AG04449 (cell line): ENCODE measurements at regions not wholly inside any gene's neighbourhood (a gene's known extent, or its start where the extent isn't known, plus 50 kb on each side); places are given as distances from the start of the nearest gene placed in this dataset.

Experiments used
- CTCF ChIA-PET: fragments of 350-600 bp; formaldehyde crosslinking; extraction: SDS; loops from one replicate; lab custom pipeline; 2021; ENCODE audit warnings: antibody characterized with exemption; lab: Yijun Ruan, JAX
- POLR2A ChIA-PET: fragments of 400-600, 350-600 bp; formaldehyde crosslinking; extraction: SDS; loops from one replicate; lab custom pipeline; 2020; ENCODE audit warnings: antibody characterized with exemption, inconsistent platforms; lab: Yijun Ruan, JAX
- DNase-seq: peaks from one replicate; pipeline ENCODE4 v3.0.0-alpha.2; 2010; ENCODE audit warnings: low read depth, low spot score
- H3K4me3 ChIP-seq: 2 replicates; pipeline ENCODE4 v1.5.1; 2011; ENCODE audit warnings: low read depth, mild to moderate bottlenecking, control low read depth, low read length
- TF ChIP-seq, protein P1 (sequence below): IDR thresholded peaks from one replicate; pipeline ENCODE4 v1.5.1; 2011; ENCODE audit warnings: mild to moderate bottlenecking, moderate library complexity, low read length, control low read depth, inconsistent platforms; ENCODE audit not compliant: insufficient read depth; ENCODE audit errors: missing control alignments

DNA sequence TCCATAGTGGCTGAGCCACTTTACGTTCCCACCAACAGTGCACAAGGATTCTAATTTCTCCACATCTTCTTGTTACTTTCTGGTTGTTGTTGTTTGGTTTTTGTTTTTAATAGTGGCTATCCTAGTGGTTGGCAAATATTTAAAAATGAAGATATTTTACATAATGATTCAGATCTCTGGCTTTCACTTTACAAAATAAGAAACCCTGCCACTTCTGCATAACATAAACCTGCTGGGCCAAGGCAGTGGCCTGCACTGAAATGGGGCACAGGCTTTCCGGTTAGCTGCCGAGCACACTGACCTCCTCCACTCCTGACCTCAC, 320.4 kb downstream of the RPS6KC1 start:
- no peak overlapping the region for H3K4me3 ChIP-seq
- no peak for DNase-seq
- CTCF ChIA-PET: no interaction called here
- TF ChIP-seq, protein P1, sequence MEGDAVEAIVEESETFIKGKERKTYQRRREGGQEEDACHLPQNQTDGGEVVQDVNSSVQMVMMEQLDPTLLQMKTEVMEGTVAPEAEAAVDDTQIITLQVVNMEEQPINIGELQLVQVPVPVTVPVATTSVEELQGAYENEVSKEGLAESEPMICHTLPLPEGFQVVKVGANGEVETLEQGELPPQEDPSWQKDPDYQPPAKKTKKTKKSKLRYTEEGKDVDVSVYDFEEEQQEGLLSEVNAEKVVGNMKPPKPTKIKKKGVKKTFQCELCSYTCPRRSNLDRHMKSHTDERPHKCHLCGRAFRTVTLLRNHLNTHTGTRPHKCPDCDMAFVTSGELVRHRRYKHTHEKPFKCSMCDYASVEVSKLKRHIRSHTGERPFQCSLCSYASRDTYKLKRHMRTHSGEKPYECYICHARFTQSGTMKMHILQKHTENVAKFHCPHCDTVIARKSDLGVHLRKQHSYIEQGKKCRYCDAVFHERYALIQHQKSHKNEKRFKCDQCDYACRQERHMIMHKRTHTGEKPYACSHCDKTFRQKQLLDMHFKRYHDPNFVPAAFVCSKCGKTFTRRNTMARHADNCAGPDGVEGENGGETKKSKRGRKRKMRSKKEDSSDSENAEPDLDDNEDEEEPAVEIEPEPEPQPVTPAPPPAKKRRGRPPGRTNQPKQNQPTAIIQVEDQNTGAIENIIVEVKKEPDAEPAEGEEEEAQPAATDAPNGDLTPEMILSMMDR: no peak
- POLR2A ChIA-PET: no interaction called here

DNA sequence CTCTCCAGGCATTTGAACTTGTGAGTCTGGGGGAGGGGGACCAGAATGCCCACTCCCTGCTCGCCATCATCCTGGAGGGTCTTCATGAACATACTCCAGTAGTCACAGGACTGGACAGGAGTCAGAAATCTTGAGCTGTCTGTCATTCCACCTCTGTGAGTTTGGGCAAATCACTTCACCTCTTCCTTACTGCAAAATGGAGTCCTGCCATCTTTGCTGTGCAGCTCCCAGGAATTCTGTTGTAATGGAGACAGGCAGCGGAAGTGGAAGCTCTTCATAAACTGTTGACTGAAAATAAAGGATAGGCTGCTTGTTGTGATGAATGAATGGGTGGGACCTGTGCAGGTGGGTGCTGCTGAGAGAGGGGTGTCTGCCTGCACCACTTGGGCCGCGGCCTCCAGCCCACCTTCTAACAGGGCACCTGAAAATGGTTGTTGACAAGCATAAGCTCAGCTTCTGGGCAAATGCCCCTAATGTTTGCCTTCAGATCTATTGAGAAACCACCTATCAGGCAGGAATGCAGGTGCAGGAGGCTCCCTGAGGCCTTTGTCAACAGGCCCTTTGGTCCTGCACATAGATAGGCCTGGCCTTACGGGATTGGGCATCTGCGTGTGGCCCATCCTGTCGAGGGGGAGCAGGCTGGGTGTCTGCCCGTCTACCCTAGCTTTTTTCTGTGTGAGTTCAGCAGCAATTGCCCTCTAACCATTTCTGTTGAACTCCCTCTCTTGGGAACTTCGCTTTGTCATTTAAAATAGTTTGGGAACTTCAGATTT, 321.0 kb downstream of the RPS6KC1 start:
- ChIA-PET POLR2A (no interaction called here), CTCF (interaction anchor here (0.7 to 1.5 kb wide), 2 partner anchors 249 to 751 kb away, joined by 4 to 12 read pairs; no protein-coding TSS in a partner anchor)
- no peak for DNase-seq
- TF ChIP-seq, protein P1: no peak
- H3K4me3 ChIP-seq: no peak overlapping the region

DNA sequence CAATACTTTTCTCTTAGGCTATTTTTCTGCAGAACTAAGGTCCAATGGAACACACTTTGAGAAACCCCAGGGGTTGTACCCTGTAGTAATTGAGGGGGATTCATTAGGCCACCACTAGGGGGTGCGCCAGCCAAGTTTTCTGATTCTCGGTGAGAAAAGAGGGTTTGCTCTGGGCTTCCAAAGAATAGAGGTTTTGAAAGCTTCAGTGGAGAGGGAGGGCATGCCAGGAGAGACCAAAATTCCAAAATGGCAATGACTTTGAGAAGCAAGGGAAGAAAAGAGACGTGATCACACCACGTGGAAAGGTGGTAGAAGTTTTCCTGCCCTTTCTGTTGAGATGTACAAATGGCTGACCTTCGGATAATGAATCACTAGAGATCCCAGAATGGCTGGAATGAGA, 323.3 kb downstream of the RPS6KC1 start:
- H3K4me3 ChIP-seq: no peak overlapping the region
- CTCF ChIA-PET: interaction anchor here (0.6 to 1.7 kb wide), 6 partner anchors 9 to 955 kb away, joined by 3 to 5 read pairs (median 3); no protein-coding TSS in a partner anchor
- TF ChIP-seq, protein P1: peak; percentile 65
- no peak for DNase-seq
- POLR2A ChIA-PET: no interaction called here

DNA sequence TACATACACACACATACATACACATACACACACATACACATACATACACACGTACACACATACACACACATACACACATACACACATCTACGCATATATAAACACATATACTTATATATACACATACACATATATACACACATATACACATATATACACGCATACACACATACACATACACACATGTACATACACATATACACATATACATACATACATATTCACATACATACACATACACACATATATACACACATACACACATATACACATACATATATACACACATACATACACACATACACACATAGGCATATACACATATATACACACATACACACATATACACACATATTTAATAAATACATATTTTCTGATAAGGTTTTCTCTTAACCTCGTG, 324.0 kb downstream of the RPS6KC1 start:
- POLR2A ChIA-PET: no interaction called here
- CTCF ChIA-PET: interaction anchor here (0.6 to 1.2 kb wide), 4 partner anchors 13 to 85 kb away, joined by 3 to 5 read pairs (median 3); no protein-coding TSS in a partner anchor
- no peak overlapping the region for H3K4me3 ChIP-seq
- no peak for DNase-seq
- TF ChIP-seq, protein P1: no peak

DNA sequence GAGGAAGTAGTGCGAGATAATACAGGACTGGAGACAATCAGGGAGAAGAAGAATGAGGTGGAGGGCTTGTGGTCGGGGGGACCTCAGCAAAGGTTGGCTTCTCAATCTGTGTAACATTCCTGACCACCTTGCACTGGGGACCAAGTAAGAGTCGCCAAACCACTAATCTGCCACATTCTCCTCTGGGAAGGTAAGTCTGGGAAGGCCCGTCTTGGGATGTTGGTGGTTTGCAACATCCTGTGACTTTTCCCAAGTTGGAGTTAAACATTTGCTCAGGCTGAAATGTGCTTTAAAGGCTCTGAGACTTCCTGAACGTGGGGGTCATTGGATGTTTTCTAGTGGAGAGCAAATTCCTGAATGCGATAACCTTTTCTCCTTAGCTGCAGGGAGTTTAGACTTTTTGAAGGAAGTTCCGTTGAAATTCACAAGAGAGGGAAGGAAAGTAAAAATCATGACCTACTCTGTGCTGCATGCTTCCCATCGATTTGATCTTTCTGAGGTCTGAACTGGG, 325.9 kb downstream of the RPS6KC1 start:
- DNase-seq: no peak
- H3K4me3 ChIP-seq: no peak overlapping the region
- POLR2A ChIA-PET: interaction anchor here (0.7 kb wide), 1 partner anchor 13 kb away, joined by 3 read pairs; no protein-coding TSS in a partner anchor
- CTCF ChIA-PET: interaction anchor here (0.9 kb wide), 1 partner anchor 951 kb away, joined by 3 read pairs; no protein-coding TSS in a partner anchor
- TF ChIP-seq, protein P1: no peak

DNA sequence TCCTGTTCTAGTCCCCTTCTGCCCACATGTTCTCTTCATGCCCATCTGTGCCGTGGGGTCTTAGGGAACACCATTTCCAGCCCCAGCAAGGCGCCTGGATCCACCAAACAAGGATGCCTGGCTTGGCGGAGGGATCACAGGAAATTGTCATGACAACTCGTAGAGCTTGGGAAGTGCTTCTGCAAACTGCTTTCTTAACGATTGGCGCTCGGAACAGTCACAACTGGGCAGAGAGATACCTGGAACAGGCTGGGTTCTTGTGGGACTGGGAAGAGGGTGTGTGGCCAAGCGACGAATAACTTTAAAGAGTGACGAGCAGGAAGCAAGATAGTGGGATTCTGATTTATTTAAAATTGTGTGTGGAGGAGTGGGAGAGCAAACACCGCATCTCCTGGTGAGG, 329.8 kb downstream of the RPS6KC1 start:
- ChIA-PET POLR2A (no interaction called here), CTCF (no interaction called here)
- DNase-seq: no peak
- no peak overlapping the region for H3K4me3 ChIP-seq
- TF ChIP-seq, protein P1: no peak
